HepG2 (cell line): ENCODE measurements at regions not wholly inside any gene's neighbourhood (a gene's known extent, or its start where the extent isn't known, plus 50 kb on each side); places are given as distances from the start of the nearest gene placed in this dataset.

ENCODE experiments used
- ATF4 ChIP-seq, 2 experiments: fragments of 450-650 bp in 1 of 2; sonication (generic) in 1 of 2; formaldehyde crosslinking; IDR thresholded peaks; 2 replicates each; pipeline versions ENCODE4 v1.5.0 to v1.8.0; 2020 to 2022; ENCODE audit warnings: mild to moderate bottlenecking in 1 of 2, missing genetic modification reagents in 1 of 2
- CBX5 ChIP-seq: sonication (generic); formaldehyde crosslinking; IDR thresholded peaks from 2 replicates; pipeline ENCODE4 v1.4.0; 2020; ENCODE audit warnings: missing genetic modification reagents, borderline replicate concordance
- FOSL1 ChIP-seq: sonication (generic); formaldehyde crosslinking; IDR thresholded peaks from 2 replicates; pipeline ENCODE4 v1.9.0; 2021; ENCODE audit warnings: missing genetic modification reagents, borderline replicate concordance
- FOXO1 ChIP-seq: sonication (generic); formaldehyde crosslinking; IDR thresholded peaks from 2 replicates; pipeline ENCODE4 v1.4.0; 2020; ENCODE audit warnings: missing genetic modification reagents
- GTF2F1 ChIP-seq: fragments of 150-350 bp; IDR thresholded peaks from 2 replicates; pipeline ENCODE4 v1.6.1; 2014; ENCODE audit warnings: low read length
- NFIB ChIP-seq: sonication (generic); formaldehyde crosslinking; IDR thresholded peaks from 2 replicates; pipeline ENCODE4 v1.9.0; 2021; ENCODE audit warnings: missing genetic modification reagents, mild to moderate bottlenecking, borderline replicate concordance
- POGZ ChIP-seq: sonication (generic); formaldehyde crosslinking; IDR thresholded peaks from 2 replicates; pipeline ENCODE4 v1.4.0; 2020; ENCODE audit warnings: mild to moderate bottlenecking, missing genetic modification reagents
- REST ChIP-seq, 2 experiments: IDR thresholded peaks; 2 replicates each; pipeline ENCODE4 v1.6.1; 2011 to 2012; ENCODE audit warnings: low read length in 2 of 2, borderline replicate concordance in 1 of 2, low read depth in 1 of 2, mild to moderate bottlenecking in 1 of 2, moderate library complexity in 1 of 2
- SALL1 ChIP-seq: sonication (generic); formaldehyde crosslinking; IDR thresholded peaks from 2 replicates; pipeline ENCODE4 v1.8.0; 2022; ENCODE audit warnings: mild to moderate bottlenecking, missing genetic modification reagents
- SATB2 ChIP-seq: sonication (generic); formaldehyde crosslinking; IDR thresholded peaks from 2 replicates; pipeline ENCODE4 v1.5.0; 2020; ENCODE audit warnings: missing genetic modification reagents
- SOX5 ChIP-seq: IDR thresholded peaks from 2 replicates; pipeline ENCODE4 v1.6.1; 2016; ENCODE audit warnings: borderline replicate concordance
- SPEN ChIP-seq: sonication (generic); formaldehyde crosslinking; IDR thresholded peaks from 2 replicates; pipeline ENCODE4 v1.5.1; 2020; ENCODE audit warnings: low read depth, mild to moderate bottlenecking, missing genetic modification reagents
- SRSF9 ChIP-seq: fragments of 200-400 bp; formaldehyde crosslinking; IDR thresholded peaks from 2 replicates; pipeline ENCODE4 v1.6.1; 2018; ENCODE audit warnings: borderline replicate concordance, mild to moderate bottlenecking, low read depth, low read length; ENCODE audit not compliant: insufficient read depth, poor library complexity, severe bottlenecking
- THAP11 ChIP-seq: IDR thresholded peaks from 2 replicates; pipeline ENCODE4 v1.6.1; 2016; ENCODE audit warnings: missing biosample characterization, missing genetic modification reagents
- TP53 ChIP-seq: sonication (generic); formaldehyde crosslinking; conservative IDR thresholded peaks from 2 replicates; pipeline ENCODE4 v1.4.0; 2020; ENCODE audit warnings: missing genetic modification reagents
- ZBTB37 ChIP-seq: sonication (generic); formaldehyde crosslinking; IDR thresholded peaks from 2 replicates; pipeline ENCODE4 v1.4.0; 2020; ENCODE audit warnings: mild to moderate bottlenecking, missing genetic modification reagents
- ZFP36L1 ChIP-seq: sonication (generic); formaldehyde crosslinking; IDR thresholded peaks from 2 replicates; pipeline ENCODE4 v1.8.0; 2022; ENCODE audit warnings: mild to moderate bottlenecking, missing genetic modification reagents, moderate library complexity
- ZMYM4 ChIP-seq: sonication (generic); formaldehyde crosslinking; IDR thresholded peaks from 2 replicates; pipeline ENCODE4 v1.8.1; 2023; ENCODE audit warnings: mild to moderate bottlenecking, missing genetic modification reagents
- ZNF414 ChIP-seq: sonication (generic); formaldehyde crosslinking; IDR thresholded peaks from 2 replicates; pipeline ENCODE4 v1.5.0; 2020; ENCODE audit warnings: missing genetic modification reagents
- ZNF510 ChIP-seq: sonication (generic); formaldehyde crosslinking; IDR thresholded peaks from 2 replicates; pipeline ENCODE4 v1.4.0; 2020; ENCODE audit warnings: low read depth, mild to moderate bottlenecking, missing genetic modification reagents
- ZNF558 ChIP-seq: sonication (generic); formaldehyde crosslinking; IDR thresholded peaks from 2 replicates; pipeline ENCODE4 v1.9.0; 2022; ENCODE audit warnings: mild to moderate bottlenecking, missing genetic modification reagents, borderline replicate concordance
- ZNF772 ChIP-seq: sonication (generic); formaldehyde crosslinking; IDR thresholded peaks from 2 replicates; pipeline ENCODE4 v1.5.0; 2020; ENCODE audit warnings: mild to moderate bottlenecking, missing genetic modification reagents

GRCh38 chr6:137728386-137729349 is 138.4 kb upstream of the TNFAIP3 start (continued):
- TF ChIP-seq ZMYM4: peak; percentile 54; the same call in 1 of the 2 replicates
- no peak for TF ChIP-seq SRSF9
- TF ChIP-seq FOSL1 (CRISPR knock-in tag): peak; percentile 44; the same call in 1 of the 2 replicates
- TF ChIP-seq REST (IDR thresholded peaks at IDR 0.05; ENCODE audit: borderline replicate concordance in 1 of 2, low read depth in 1 of 2, low read length in 2 of 2): 0 out of 4 replicates have a peak, but pooled peaks of 1 of the 2 experiments have one; percentile 1
- no peak for TF ChIP-seq NFIB
- TF ChIP-seq CBX5 (CRISPR knock-in tag): peak; percentile 50; the same call in 1 of the 2 replicates
- peak; percentile 78 for TF ChIP-seq SOX5 (CRISPR knock-in tag)
- 0 out of 2 replicates have a peak, but pooled peaks have one; percentile 52 for TF ChIP-seq ZBTB37
- peak; percentile 55 for TF ChIP-seq FOXO1
- TF ChIP-seq SALL1 (CRISPR knock-in tag): peak; percentile 45; the same call in 1 of the 2 replicates
- TF ChIP-seq ZNF558 (CRISPR knock-in tag): no peak
- 0 out of 2 replicates have a peak, but pooled peaks have one; percentile 33 for TF ChIP-seq ZFP36L1 (CRISPR knock-in tag)
- no peak for TF ChIP-seq THAP11
- TF ChIP-seq ZNF772 (CRISPR knock-in tag): peak; percentile 37; the same call in 1 of the 2 replicates
- TF ChIP-seq ATF4 (CRISPR knock-in tag; IDR thresholded peaks at IDR 0.05): 0 out of 4 replicates have a peak, but pooled peaks of 1 of the 2 experiments have one; percentile 17
- no peak for TF ChIP-seq TP53 (CRISPR knock-in tag)
- no peak for TF ChIP-seq SATB2
- no peak for TF ChIP-seq GTF2F1
- TF ChIP-seq POGZ (CRISPR knock-in tag): peak; percentile 37; the same call in 1 of the 2 replicates
- no peak; the same call in 1 of the 2 replicates for TF ChIP-seq SPEN (CRISPR knock-in tag)
- no peak for TF ChIP-seq ZNF414 (CRISPR knock-in tag)
- TF ChIP-seq ZNF510 (CRISPR knock-in tag): no peak
